Endodermal cell (in vitro differentiated cells): ENCODE measurements at regions not wholly inside any gene's neighbourhood (a gene's known extent, or its start where the extent isn't known, plus 50 kb on each side); places are given as distances from the start of the nearest gene placed in this dataset.

ENCODE experiments used
- DNase-seq: peaks from one replicate; pipeline ENCODE4 v3.0.0-alpha.2; 2017
- H3K27ac ChIP-seq: 2 replicates; pipeline ENCODE4 v1.5.1; 2013; ENCODE audit warnings: mild to moderate bottlenecking, low read depth, low read length, moderate library complexity
- H3K27me3 ChIP-seq: 2 replicates; pipeline ENCODE4 v1.6.1; 2013; ENCODE audit warnings: mild to moderate bottlenecking, low read length, moderate library complexity; ENCODE audit not compliant: insufficient read depth, control insufficient read depth, poor library complexity, severe bottlenecking
- H3K36me3 ChIP-seq: 2 replicates; pipeline ENCODE4 v1.7.0; 2013; ENCODE audit warnings: mild to moderate bottlenecking, low read length, moderate library complexity; ENCODE audit not compliant: control insufficient read depth, insufficient read depth
- H3K4me1 ChIP-seq: one replicate; pipeline ENCODE4 v1.7.0; 2013; ENCODE audit warnings: low read length; ENCODE audit not compliant: control insufficient read depth, insufficient read depth
- H3K4me3 ChIP-seq: 2 replicates; pipeline ENCODE4 v1.5.1; 2013; ENCODE audit warnings: mild to moderate bottlenecking, low read length, moderate library complexity
- H3K9ac ChIP-seq: 2 replicates; pipeline ENCODE4 v1.6.1; 2013; ENCODE audit warnings: mild to moderate bottlenecking, low read length, moderate library complexity; ENCODE audit not compliant: poor library complexity, severe bottlenecking; ENCODE audit errors: extremely low read depth
- H3K9me3 ChIP-seq: 2 replicates; pipeline ENCODE4 v1.6.1; 2013; ENCODE audit warnings: mild to moderate bottlenecking, low read length, moderate library complexity; ENCODE audit not compliant: control insufficient read depth
- H3K27ac Mint-ChIP-seq: 2 replicates; pipeline ENCODE4 v1.8.0; 2020; ENCODE audit warnings: mixed read lengths
- H3K27me3 Mint-ChIP-seq: 2 replicates; pipeline ENCODE4 v1.8.0; 2021; ENCODE audit warnings: mild to moderate bottlenecking, mixed read lengths; ENCODE audit not compliant: insufficient read depth
- H3K36me3 Mint-ChIP-seq: 2 replicates; pipeline ENCODE4 v1.8.0; 2020; ENCODE audit warnings: low read depth, mixed read lengths
- H3K4me1 Mint-ChIP-seq: 2 replicates; pipeline ENCODE4 v1.8.0; 2020; ENCODE audit warnings: mixed read lengths
- H3K4me3 Mint-ChIP-seq: 2 replicates; pipeline ENCODE4 v1.8.0; 2020; ENCODE audit warnings: mild to moderate bottlenecking, moderate library complexity, mixed read lengths
- H3K9me3 Mint-ChIP-seq: 2 replicates; pipeline ENCODE4 v1.8.0; 2020; ENCODE audit warnings: mild to moderate bottlenecking, mixed read lengths
- WGBS, 2 experiments: methylation state at CpG; one replicate each; pipeline versions ENCODE4 v1.1.5 to v1.1.7; 2013; ENCODE audit warnings: missing lambda C conversion rate in 2 of 2, mixed read lengths in 1 of 2; ENCODE audit not compliant: insufficient coverage in 1 of 2, insufficient read length in 1 of 2; 5-methylcytosine and 5-hydroxymethylcytosine counted together
- TF ChIP-seq, protein P1 (sequence below): fragments of 200-600 bp; sonication (generic); conservative IDR thresholded peaks from 2 replicates; pipeline ENCODE4 v1.5.0; 2021; ENCODE audit warnings: antibody characterized with exemption, mild to moderate bottlenecking

- no peak overlapping the region for H3K27ac ChIP-seq
- TF ChIP-seq, protein P1, sequence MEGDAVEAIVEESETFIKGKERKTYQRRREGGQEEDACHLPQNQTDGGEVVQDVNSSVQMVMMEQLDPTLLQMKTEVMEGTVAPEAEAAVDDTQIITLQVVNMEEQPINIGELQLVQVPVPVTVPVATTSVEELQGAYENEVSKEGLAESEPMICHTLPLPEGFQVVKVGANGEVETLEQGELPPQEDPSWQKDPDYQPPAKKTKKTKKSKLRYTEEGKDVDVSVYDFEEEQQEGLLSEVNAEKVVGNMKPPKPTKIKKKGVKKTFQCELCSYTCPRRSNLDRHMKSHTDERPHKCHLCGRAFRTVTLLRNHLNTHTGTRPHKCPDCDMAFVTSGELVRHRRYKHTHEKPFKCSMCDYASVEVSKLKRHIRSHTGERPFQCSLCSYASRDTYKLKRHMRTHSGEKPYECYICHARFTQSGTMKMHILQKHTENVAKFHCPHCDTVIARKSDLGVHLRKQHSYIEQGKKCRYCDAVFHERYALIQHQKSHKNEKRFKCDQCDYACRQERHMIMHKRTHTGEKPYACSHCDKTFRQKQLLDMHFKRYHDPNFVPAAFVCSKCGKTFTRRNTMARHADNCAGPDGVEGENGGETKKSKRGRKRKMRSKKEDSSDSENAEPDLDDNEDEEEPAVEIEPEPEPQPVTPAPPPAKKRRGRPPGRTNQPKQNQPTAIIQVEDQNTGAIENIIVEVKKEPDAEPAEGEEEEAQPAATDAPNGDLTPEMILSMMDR = no peak
- H3K9ac ChIP-seq = no peak overlapping the region
- no peaks in the 10 kb centered on the region for H3K27me3 ChIP-seq
- 91 to 92% methylated on average over 2 of the region's 2 CpGs for WGBS, 2 experiments
- DNase-seq = no peak
- Mint-ChIP-seq H3K27ac (no peak overlapping the region), H3K4me1 (no peaks in the 10 kb centered on the region), H3K36me3 (no peaks in the 10 kb centered on the region), H3K9me3 (no peaks in the 10 kb centered on the region), H3K4me3 (no peak overlapping the region), H3K27me3 (no peaks in the 10 kb centered on the region)
- no peak overlapping the region for H3K4me3 ChIP-seq
- H3K36me3 ChIP-seq = no peaks in the 10 kb centered on the region
- H3K4me1 ChIP-seq = no peaks in the 10 kb centered on the region
- H3K9me3 ChIP-seq = peaks cover 3% of the 10 kb centered on the region
These were observed 104.9 kb downstream of the BUB3 start for GRCh38 chr10:123259081-123259480.

DNA sequence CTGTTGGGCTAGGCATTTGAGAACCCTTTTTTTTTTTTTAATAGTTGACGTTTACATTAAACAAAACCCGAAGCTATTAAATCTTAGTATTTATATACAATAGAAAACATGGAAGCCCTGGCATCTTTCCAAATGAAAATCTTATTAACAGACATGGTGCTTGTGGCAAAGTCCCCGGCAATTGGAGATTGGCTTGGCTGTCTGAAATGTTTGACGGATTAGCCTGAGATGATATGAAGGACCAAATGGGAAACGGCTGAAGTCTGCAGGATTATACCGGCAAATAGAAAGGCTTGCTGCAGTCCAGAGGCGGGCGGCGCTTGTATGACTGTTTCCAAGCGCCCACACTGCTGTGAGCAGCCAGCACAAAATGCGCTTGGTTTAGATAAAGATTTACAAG lies 105.6 kb downstream of the BUB3 start:
- no peaks in the 10 kb centered on the region for H3K9me3 Mint-ChIP-seq
- no peak for DNase-seq
- H3K27me3 Mint-ChIP-seq = no peaks in the 10 kb centered on the region
- no peak overlapping the region for H3K27ac Mint-ChIP-seq
- Histone ChIP-seq H3K9me3 (peaks cover 3% of the 10 kb centered on the region), H3K27me3 (no peaks in the 10 kb centered on the region), H3K36me3 (no peaks in the 10 kb centered on the region), H3K27ac (no peak overlapping the region), H3K4me3 (no peak overlapping the region), H3K4me1 (no peaks in the 10 kb centered on the region), H3K9ac (no peak overlapping the region)
- no peaks in the 10 kb centered on the region for H3K4me1 Mint-ChIP-seq
- no peak overlapping the region for H3K4me3 Mint-ChIP-seq
- TF ChIP-seq, protein P1 = no peak
- WGBS, 2 experiments = 88 to 96% methylated on average over 5 to 9 of the region's 11 CpGs
- no peaks in the 10 kb centered on the region for H3K36me3 Mint-ChIP-seq

GRCh38 chr10:123262456-123262855 lies 108.3 kb downstream of the BUB3 start:
- Histone ChIP-seq H3K27ac (no peak overlapping the region), H3K9ac (no peak overlapping the region), H3K36me3 (no peaks in the 10 kb centered on the region), H3K4me3 (no peak overlapping the region), H3K27me3 (no peaks in the 10 kb centered on the region), H3K4me1 (no peaks in the 10 kb centered on the region), H3K9me3 (no peaks in the 10 kb centered on the region)
- Mint-ChIP-seq H3K36me3 (peaks cover 3% of the 10 kb centered on the region), H3K27me3 (no peaks in the 10 kb centered on the region), H3K4me1 (no peaks in the 10 kb centered on the region), H3K9me3 (no peaks in the 10 kb centered on the region), H3K27ac (no peak overlapping the region), H3K4me3 (no peak overlapping the region)
- TF ChIP-seq, protein P1 = no peak
- 91% methylated on average over 7 to 9 of the region's 9 CpGs for WGBS, 2 experiments
- DNase-seq = no peak
